DMS 273 (cell line): ENCODE measurements at regions not wholly inside any gene's neighbourhood (a gene's known extent, or its start where the extent isn't known, plus 50 kb on each side); places are given as distances from the start of the nearest gene placed in this dataset.

Source experiments
- DNase-seq: peaks from one replicate; lab custom pipeline; 2025; ENCODE audit not compliant: unreplicated experiment; lab: John Stamatoyannopoulos, UW

- peak; percentile 57 for DNase-seq
Measured at GRCh38 chr2:763766-764525, 86.7 kb upstream of the TMEM18 start.

DNA sequence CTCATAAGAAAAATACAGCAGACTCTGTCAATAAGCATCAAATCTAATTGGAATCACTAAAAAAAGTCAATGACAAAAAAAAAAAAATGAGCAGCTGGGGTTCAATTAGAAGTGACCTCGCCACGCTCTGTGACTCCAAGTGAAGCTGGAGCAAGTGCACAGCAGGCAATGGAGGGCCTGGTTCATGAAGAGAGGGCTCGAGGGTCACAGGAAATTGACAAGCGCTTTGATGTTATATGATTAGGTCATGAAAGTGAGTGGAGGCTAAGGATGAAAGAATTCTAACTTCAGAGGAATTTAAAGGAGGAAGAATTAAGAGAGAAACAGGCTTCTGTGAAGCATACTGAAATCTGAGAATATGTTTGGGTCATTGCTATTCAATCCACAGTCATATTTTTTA is 85.4 kb upstream of the TMEM18 start:
- DNase-seq: no peak

DNA sequence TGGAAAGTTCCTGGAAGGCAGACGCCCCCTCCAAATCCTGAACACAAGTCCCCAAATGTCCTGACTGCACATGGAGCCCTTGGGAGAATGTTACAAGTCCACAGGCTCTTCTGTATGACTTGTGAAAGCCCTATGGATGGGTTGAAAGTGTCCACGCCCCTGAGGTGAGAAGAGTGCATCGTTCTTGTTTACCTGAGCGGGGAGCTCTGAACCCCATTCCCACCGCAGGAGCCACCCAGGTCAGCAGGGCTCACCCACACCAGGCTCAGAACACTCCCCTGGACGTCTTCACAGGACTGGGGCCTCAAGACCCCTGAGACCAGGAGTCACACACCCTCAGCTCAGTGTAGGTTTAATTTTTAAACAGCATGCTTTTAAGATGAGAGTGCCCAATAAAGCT is 84.2 kb upstream of the TMEM18 start:
- DNase-seq: no peak

DNA sequence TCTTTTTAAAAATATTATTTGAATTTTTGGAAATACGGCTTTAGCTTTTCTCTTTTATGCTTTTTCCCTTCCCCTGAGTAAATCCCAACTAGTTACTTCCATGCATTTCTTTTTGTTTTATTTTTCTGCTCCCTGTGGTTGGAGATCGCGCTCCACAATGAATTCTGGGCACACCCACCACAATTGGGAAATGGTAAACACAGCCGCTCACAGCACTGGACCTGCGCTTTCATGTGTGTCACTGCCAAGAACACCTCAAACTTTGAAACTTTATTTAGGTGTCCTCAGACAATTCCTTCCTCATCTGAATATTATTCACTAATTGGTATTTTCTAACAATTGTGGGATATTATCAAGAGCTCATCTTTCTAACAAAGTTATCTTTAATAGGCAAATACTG is 82.8 kb upstream of the TMEM18 start:
- no peak for DNase-seq

DNA sequence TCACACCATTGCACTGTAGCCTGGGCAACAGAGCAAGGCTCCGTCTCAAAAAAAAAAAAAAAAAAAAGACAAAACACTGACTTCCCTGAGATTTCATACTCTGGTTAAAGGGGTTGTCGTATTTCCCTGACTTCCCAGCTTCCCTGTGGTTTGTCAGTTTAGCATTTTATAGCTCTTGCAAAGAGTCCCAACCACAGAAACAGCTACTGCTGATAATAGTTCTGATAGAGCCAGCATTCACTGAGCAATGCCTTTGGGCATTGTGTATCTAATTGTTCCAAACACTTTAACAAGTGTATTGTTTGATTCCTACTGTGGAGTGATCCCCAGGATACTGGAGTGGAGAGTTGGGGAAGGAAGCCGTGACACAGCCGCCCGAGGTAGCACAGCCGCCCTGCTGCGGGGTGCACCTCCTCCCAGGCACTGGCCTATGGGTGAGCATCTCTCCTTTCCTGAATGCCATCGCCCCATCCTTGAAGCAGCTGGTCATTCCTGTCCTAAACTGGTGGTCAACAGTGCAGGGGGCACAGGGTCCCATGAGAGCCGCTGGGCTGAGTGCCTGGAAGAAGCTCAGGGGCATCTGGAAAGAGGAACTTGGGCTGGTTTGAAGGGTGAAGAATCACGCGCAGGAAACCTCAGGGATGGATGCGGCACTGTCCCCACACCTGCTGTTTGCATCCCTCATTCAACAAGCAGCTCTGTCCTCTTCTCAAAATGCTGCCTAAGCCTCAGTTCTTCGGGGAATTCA is 81.0 kb upstream of the TMEM18 start:
- DNase-seq: no peak

DNA sequence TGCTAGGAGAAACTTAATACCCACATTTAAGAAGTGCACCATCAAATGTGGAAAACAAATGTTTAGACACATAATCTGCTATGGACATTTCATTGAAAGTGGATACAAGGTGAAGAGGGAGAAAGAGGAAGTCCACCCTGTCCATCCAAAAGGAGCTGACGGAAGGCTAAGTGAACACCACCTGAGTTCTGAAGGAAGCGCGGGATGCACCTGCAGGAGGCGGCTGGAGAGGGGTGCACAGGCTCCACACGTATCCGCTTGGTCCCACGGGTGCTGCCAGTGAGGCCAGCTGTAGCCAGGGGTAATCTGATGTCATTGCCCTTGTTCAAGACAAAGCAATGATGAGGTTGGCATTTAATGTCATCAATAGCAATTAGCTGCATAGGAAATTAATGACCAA is 75.9 kb upstream of the TMEM18 start:
- no peak for DNase-seq

GRCh38 chr2:751474-751873 is 74.3 kb upstream of the TMEM18 start:
- no peak for DNase-seq

- no peak for DNase-seq
Measured at GRCh38 chr2:750628-751027, 73.4 kb upstream of the TMEM18 start.

GRCh38 chr2:747762-748351 is 70.7 kb upstream of the TMEM18 start:
- DNase-seq: no peak

- no peak for DNase-seq
Measured at GRCh38 chr2:746697-747096, 69.5 kb upstream of the TMEM18 start.

GRCh38 chr2:744088-744487 is 66.9 kb upstream of the TMEM18 start:
- no peak for DNase-seq

DNA sequence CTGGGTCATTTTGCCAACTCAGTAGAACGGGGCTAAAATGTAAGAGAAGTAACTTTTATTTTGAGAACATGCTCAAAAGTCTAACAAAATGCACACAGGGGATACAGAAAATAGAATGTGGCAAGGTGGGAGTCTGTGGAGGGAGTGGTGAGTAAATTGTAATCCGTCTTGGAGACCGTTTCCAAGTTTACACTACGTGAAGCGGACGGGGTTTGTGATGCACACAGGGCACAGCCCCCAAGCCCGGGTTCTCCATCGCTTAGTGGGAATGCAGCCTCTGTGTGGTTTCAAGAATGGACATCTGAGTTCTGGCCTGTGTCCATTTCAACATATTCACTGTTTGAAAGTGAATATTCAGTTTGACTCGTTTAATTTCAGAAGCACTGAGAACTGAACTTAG is 65.0 kb upstream of the TMEM18 start:
- DNase-seq: no peak

DNA sequence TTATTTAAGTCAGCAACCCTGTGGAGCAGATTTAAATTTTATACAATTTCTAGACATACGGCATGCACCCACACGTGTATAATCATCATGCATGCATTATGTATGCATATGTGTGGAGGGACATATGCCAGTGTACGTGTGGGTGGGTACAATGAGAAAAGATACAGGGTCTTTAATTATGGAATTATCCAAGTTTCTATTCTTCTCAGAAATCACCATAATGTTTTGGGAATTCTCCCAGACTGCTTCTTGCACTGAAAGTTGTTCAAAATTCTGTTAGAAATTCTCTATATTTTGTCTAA is 63.9 kb upstream of the TMEM18 start:
- no peak for DNase-seq

- DNase-seq: peak; percentile 100
Measured at GRCh38 chr2:740322-741194, 63.4 kb upstream of the TMEM18 start.

GRCh38 chr2:739864-740321 is 62.7 kb upstream of the TMEM18 start:
- peak; percentile 96 for DNase-seq

DNA sequence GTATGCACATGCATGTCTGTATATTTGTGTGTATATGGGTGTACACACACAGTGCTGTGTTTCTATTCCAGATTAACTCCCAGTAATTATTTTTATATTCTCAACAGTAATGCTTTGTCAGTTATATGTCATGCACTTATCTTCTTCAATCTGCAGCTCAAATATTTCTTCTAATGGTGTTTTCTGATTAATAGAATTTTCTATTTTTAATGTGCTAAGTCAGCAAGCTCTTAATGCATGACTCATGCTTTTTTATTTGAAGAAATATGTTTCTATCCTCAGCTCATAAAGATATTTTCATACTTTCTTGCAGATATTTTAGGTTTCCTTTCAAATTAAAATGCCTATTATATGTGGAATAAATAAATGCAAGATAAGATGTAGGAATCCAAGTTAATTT is 59.7 kb upstream of the TMEM18 start:
- no peak for DNase-seq

DNA sequence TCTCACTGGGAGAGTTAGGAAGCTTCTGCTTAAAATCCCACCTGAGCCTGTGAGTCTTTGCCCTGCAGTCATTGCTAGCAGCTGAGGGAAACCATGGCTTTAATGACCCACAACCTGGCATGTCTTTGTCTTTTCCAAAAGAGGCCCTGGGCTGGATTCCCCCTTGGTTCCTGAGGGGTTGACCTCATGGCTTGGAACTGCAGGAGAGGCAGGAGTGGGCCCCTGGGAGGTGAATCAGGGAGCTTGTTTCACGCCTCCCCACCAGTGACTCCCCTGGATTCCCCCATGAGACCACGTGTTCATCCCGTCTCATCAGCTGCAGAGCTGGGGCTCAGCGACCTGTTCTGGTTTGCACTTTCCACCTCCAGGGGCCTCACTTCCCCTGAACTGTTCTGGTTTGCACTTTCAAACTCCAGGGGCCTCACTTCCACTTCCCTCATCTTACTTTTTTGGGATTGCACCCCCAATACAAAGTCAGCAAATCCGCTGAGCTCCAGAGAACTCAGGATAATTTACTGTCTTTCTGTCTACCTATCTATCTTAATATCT is 58.5 kb upstream of the TMEM18 start:
- no peak for DNase-seq

GRCh38 chr2:734496-734895 is 57.3 kb upstream of the TMEM18 start:
- no peak for DNase-seq

DNA sequence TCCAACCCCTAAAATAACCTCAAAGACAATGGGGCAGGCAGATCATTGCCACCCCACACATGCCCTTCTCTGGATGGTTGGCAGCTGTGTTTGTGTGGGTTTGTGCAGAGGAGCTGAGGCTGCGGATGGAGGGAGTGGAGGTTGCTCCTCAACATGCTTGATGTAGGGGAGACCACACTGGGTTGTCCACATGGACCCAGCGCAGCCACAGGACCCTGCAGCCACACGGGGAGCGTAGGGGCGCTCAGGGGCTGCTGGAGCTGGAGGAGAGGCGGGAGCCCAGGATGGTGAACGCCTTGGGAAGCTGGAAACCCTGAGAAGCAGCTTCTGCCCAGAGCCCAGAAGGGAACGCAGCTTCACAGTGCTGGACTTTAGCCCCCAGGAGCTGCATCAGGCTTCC is 56.3 kb upstream of the TMEM18 start:
- no peak for DNase-seq

- DNase-seq: no peak
Measured at GRCh38 chr2:733001-733400, 55.8 kb upstream of the TMEM18 start.

GRCh38 chr2:731711-732110 is 54.5 kb upstream of the TMEM18 start:
- no peak for DNase-seq
